CD14-positive monocyte (primary cell): ENCODE measurements at regions not wholly inside any gene's neighbourhood (a gene's known extent, or its start where the extent isn't known, plus 50 kb on each side); places are given as distances from the start of the nearest gene placed in this dataset.

Source experiments
- DNase-seq, 3 donors: peaks; one replicate each; pipeline ENCODE4 v3.0.0-alpha.2; 2011 to 2022
- H2AFZ ChIP-seq: 2 replicates; pipeline ENCODE4 v1.6.0; 2012; ENCODE audit warnings: mild to moderate bottlenecking, low read depth, low read length, inconsistent platforms; ENCODE audit not compliant: insufficient read depth, poor library complexity, severe bottlenecking
- H3K27ac ChIP-seq, 2 donors: 1 replicate in 1 of 2; 2 replicates in 1 of 2; pipeline ENCODE4 v1.5.1; 2012 to 2013; ENCODE audit warnings: low read length in 2 of 2, control low read depth in 1 of 2, inconsistent platforms in 1 of 2, low read depth in 1 of 2, mild to moderate bottlenecking in 1 of 2
- H3K27me3 ChIP-seq, 2 donors: one replicate each; pipeline versions ENCODE4 v1.6.0 to v1.6.1; 2011 to 2013; ENCODE audit warnings: low read length in 2 of 2; ENCODE audit not compliant: control insufficient read depth in 2 of 2, insufficient read depth in 2 of 2
- H3K36me3 ChIP-seq, 2 donors: replicated peaks in 1 of 2; 1 replicate in 1 of 2; 2 replicates in 1 of 2; pipeline versions ENCODE4 v1.5.1 to v1.6.1; 2012 to 2013; ENCODE audit warnings: low read length in 2 of 2, control low read depth in 1 of 2, inconsistent platforms in 1 of 2, mild to moderate bottlenecking in 1 of 2; ENCODE audit not compliant: insufficient read depth in 2 of 2, control insufficient read depth in 1 of 2
- H3K4me1 ChIP-seq, 2 donors: 1 replicate in 1 of 2; 2 replicates in 1 of 2; pipeline versions ENCODE4 v1.5.1 to v1.6.1; 2012 to 2013; ENCODE audit warnings: low read length in 2 of 2, control low read depth in 1 of 2, inconsistent platforms in 1 of 2, mild to moderate bottlenecking in 1 of 2, moderate library complexity in 1 of 2; ENCODE audit not compliant: insufficient read depth in 2 of 2, control insufficient read depth in 1 of 2
- H3K4me2 ChIP-seq: replicated peaks from 2 replicates; pipeline ENCODE3; 2012; ENCODE audit warnings: low read length, moderate library complexity, mild to moderate bottlenecking; ENCODE audit not compliant: poor library complexity, severe bottlenecking; ENCODE audit errors: extremely low read depth
- H3K4me3 ChIP-seq, 3 experiments: fragments of 200-600 bp in 1 of 3; sonication (generic) in 1 of 3; replicated peaks in 1 of 3; 1 replicate in 2 of 3; 2 replicates in 1 of 3; pipeline ENCODE4 v1.5.1; 2011 to 2013; ENCODE audit warnings: low read length in 3 of 3, mild to moderate bottlenecking in 3 of 3, control low read depth in 2 of 3, low read depth in 2 of 3, inconsistent platforms in 1 of 3, moderate library complexity in 1 of 3
- H3K79me2 ChIP-seq: 2 replicates; pipeline ENCODE4 v1.6.0; 2012; ENCODE audit warnings: mild to moderate bottlenecking, control low read depth, inconsistent platforms, low read length, moderate library complexity; ENCODE audit not compliant: insufficient read depth
- H3K9ac ChIP-seq: 2 replicates; pipeline ENCODE4 v1.6.0; 2017; ENCODE audit warnings: low read length, mild to moderate bottlenecking; ENCODE audit not compliant: insufficient read depth, poor library complexity, severe bottlenecking
- H3K9me3 ChIP-seq, 2 donors: replicated peaks in 1 of 2; 1 replicate in 1 of 2; 2 replicates in 1 of 2; pipeline versions ENCODE4 v1.5.1 to v1.6.1; 2012 to 2013; ENCODE audit warnings: low read length in 2 of 2, control low read depth in 1 of 2; ENCODE audit not compliant: control insufficient read depth in 1 of 2, insufficient read depth in 1 of 2
- H4K20me1 ChIP-seq: 2 replicates; pipeline ENCODE4 v1.6.0; 2012; ENCODE audit warnings: mild to moderate bottlenecking, low read length, control low read depth, moderate library complexity; ENCODE audit not compliant: insufficient read depth
- H3K27ac Mint-ChIP-seq, 7 donors: one replicate each; pipeline ENCODE4 v1.8.0; 2020; ENCODE audit warnings: mild to moderate bottlenecking in 7 of 7, mixed read lengths in 7 of 7, moderate library complexity in 6 of 7, inconsistent platforms in 2 of 7
- H3K27me3 Mint-ChIP-seq, 3 donors: one replicate each; pipeline ENCODE4 v1.8.0; 2021 to 2022; ENCODE audit warnings: low read depth in 3 of 3, mild to moderate bottlenecking in 3 of 3, mixed read lengths in 3 of 3, moderate library complexity in 3 of 3, inconsistent platforms in 1 of 3
- H3K36me3 Mint-ChIP-seq, 2 donors: one replicate each; pipeline ENCODE4 v1.8.0; 2020; ENCODE audit warnings: mixed read lengths in 2 of 2, inconsistent platforms in 1 of 2, mild to moderate bottlenecking in 1 of 2
- H3K4me1 Mint-ChIP-seq: one replicate; pipeline ENCODE4 v1.8.0; 2020; ENCODE audit warnings: mild to moderate bottlenecking, mixed read lengths
- H3K4me3 Mint-ChIP-seq, 2 donors: one replicate each; pipeline ENCODE4 v1.8.0; 2020; ENCODE audit warnings: mild to moderate bottlenecking in 2 of 2, mixed read lengths in 2 of 2, moderate library complexity in 1 of 2
- H3K9me3 Mint-ChIP-seq, 7 donors: one replicate each; pipeline ENCODE4 v1.8.0; 2020 to 2022; ENCODE audit warnings: mixed read lengths in 7 of 7, mild to moderate bottlenecking in 6 of 7, moderate library complexity in 6 of 7, inconsistent platforms in 2 of 7
- CTCF ChIP-seq: fragments of 200-600 bp; IDR thresholded peaks from one replicate; pipeline ENCODE4 v1.8.0; 2022; ENCODE audit warnings: antibody characterized with exemption, mild to moderate bottlenecking
- WGBS: methylation state at CpG from one replicate; pipeline ENCODE4 v1.1.5; 2013; ENCODE audit warnings: missing lambda C conversion rate; ENCODE audit not compliant: insufficient coverage; 5-methylcytosine and 5-hydroxymethylcytosine counted together
- intact Hi-C, 2 donors: fragments of 100-400 bp; cut with micrococcal nuclease; formaldehyde crosslinking; loops; one replicate each; pipeline versions ENCODE4 v1.15.0 to v1.15.1; 2023

GRCh38 chr2:156115338-156115737 is 217.2 kb downstream of the NR4A2 start:
- H3K4me1 Mint-ChIP-seq = peaks cover 1% of the 10 kb centered on the region
- Histone ChIP-seq H3K27ac (no peak overlapping the region), H2AFZ (no peak overlapping the region), H3K27me3 (no peaks in the 10 kb centered on the region), H3K79me2 (no peaks in the 10 kb centered on the region), H3K4me2 (no peak overlapping the region), H3K9me3 (peaks cover 0 to 1% of the 10 kb centered on the region in 2 donors), H3K4me1 (no peaks in the 10 kb centered on the region), H4K20me1 (no peaks in the 10 kb centered on the region), H3K9ac (no peak overlapping the region), H3K4me3 (no peak overlapping the region), H3K36me3 (no peaks in the 10 kb centered on the region)
- no peaks in the 10 kb centered on the region for H3K36me3 Mint-ChIP-seq
- intact Hi-C loops = no loop called here
- H3K27ac Mint-ChIP-seq = no peak overlapping the region
- no peaks in the 10 kb centered on the region for H3K27me3 Mint-ChIP-seq
- TF ChIP-seq CTCF = no peak
- WGBS = no CpG with 5 or more reads among the region's 3 CpGs
- DNase-seq = no peak
- peaks cover 0 to 7% (median 5%) of the 10 kb centered on the region in 7 donors for H3K9me3 Mint-ChIP-seq
- H3K4me3 Mint-ChIP-seq = no peak overlapping the region

GRCh38 chr2:156112323-156112722 is 220.2 kb downstream of the NR4A2 start:
- Mint-ChIP-seq H3K27me3 (peaks cover 0 to 1% (median 1%) of the 10 kb centered on the region in 3 donors), H3K27ac (no peak overlapping the region), H3K9me3 (peaks cover 0 to 4% (median 0%) of the 10 kb centered on the region in 7 donors), H3K4me3 (no peak overlapping the region), H3K4me1 (peaks cover 1% of the 10 kb centered on the region), H3K36me3 (no peaks in the 10 kb centered on the region)
- Histone ChIP-seq H3K36me3 (no peaks in the 10 kb centered on the region), H3K4me1 (no peaks in the 10 kb centered on the region), H4K20me1 (no peaks in the 10 kb centered on the region), H3K9ac (no peak overlapping the region), H3K79me2 (no peaks in the 10 kb centered on the region), H3K4me2 (no peak overlapping the region), H3K4me3 (no peak overlapping the region), H3K27ac (no peak overlapping the region), H3K9me3 (no peaks in the 10 kb centered on the region), H3K27me3 (no peaks in the 10 kb centered on the region), H2AFZ (no peak overlapping the region)
- no peak for TF ChIP-seq CTCF
- no CpG with 5 or more reads among the region's 1 CpG for WGBS
- intact Hi-C loops = no loop called here
- DNase-seq = no peak
